Right lobe of liver (tissue), 6 donors: ENCODE measurements at regions not wholly inside any gene's neighbourhood (a gene's known extent, or its start where the extent isn't known, plus 50 kb on each side); places are given as distances from the start of the nearest gene placed in this dataset.
"Not testable (repeated sequence)": the region's sequence is repeated elsewhere in the genome, so short reads cannot be mapped to it uniquely, and the experiment has no call there.

Source experiments
- ATAC-seq, 4 donors: fragments of 200-7000 bp; cut with Tn5 transposase; one replicate each; pipeline ENCODE4 v1.9.1; 2020; ENCODE audit warnings: mild to moderate bottlenecking in 4 of 4, moderate library complexity in 4 of 4
- DNase-seq, 3 donors: peaks; one replicate each; pipeline ENCODE4 v3.0.0-alpha.2; 2020
- H3K27ac ChIP-seq, 3 donors: fragments of 200-600 bp; one replicate each; pipeline ENCODE4 v1.8.0; 2022
- H3K27me3 ChIP-seq, 2 donors: fragments of 200-600 bp; one replicate each; pipeline ENCODE4 v1.8.0; 2022
- H3K36me3 ChIP-seq, 4 donors: fragments of 200-600 bp; sonication (generic) in 1 of 4; one replicate each; pipeline versions ENCODE4 v1.5.1 to v1.8.0; 2017 to 2022; ENCODE audit warnings: control low read depth in 1 of 4
- H3K4me1 ChIP-seq, 4 donors: fragments of 200-600 bp; sonication (generic) in 1 of 4; one replicate each; pipeline versions ENCODE4 v1.5.1 to v1.8.0; 2017 to 2022; ENCODE audit warnings: control low read depth in 1 of 4
- H3K4me3 ChIP-seq, 3 donors: fragments of 200-600 bp; one replicate each; pipeline ENCODE4 v1.8.0; 2022
- H3K9me3 ChIP-seq, 4 donors: fragments of 200-600 bp; sonication (generic) in 1 of 4; one replicate each; pipeline versions ENCODE4 v1.5.1 to v1.8.0; 2017 to 2022; ENCODE audit warnings: control low read depth in 1 of 4
- CTCF ChIP-seq, 4 donors: fragments of 200-600 bp in 3 of 4; fragments of 450-650 bp in 1 of 4; IDR thresholded peaks; one replicate each; pipeline versions ENCODE4 v1.5.1 to v1.8.0; 2016 to 2022; ENCODE audit warnings: antibody characterized with exemption in 4 of 4, mild to moderate bottlenecking in 2 of 4
- POLR2A ChIP-seq: fragments of 450-650 bp; IDR thresholded peaks from one replicate; pipeline ENCODE4 v1.6.1; 2017; ENCODE audit warnings: antibody characterized with exemption, mild to moderate bottlenecking
- WGBS: methylation state at CpG from one replicate; pipeline ENCODE4 v1.1.6; 2018; ENCODE audit warnings: low coverage, low lambda C conversion rate; ENCODE audit not compliant: insufficient coverage; ENCODE audit errors: missing lambda C conversion rate; 5-methylcytosine and 5-hydroxymethylcytosine counted together
- intact Hi-C, 2 donors: fragments of 100-400 bp; cut with DNase I; formaldehyde crosslinking; loops; one replicate each; pipeline versions ENCODE4 v1.11.2 to v1.14.1; 2022
- donor health status: DM: no; HTN: yes; CAD: no.
- donor health status: DM: no; HTN: no; CAD: no.
- donor health status: DM: no; HTN: no; CAD: no.
- donor health status: DM: no; HTN: yes; CAD: no.
- donor health status: DM: no; HTN: yes; CAD: no.

GRCh38 chr6:14386668-14387067, 269.1 kb downstream of the CD83 start:
- DNase-seq (no peak), ATAC-seq (no peak)
- WGBS: 65% methylated on average over 4 of the region's 4 CpGs
- Histone ChIP-seq H3K36me3 (no peaks in the 10 kb centered on the region), H3K9me3 (no peaks in the 10 kb centered on the region), H3K27me3 (no peaks in the 10 kb centered on the region), H3K4me1 (no peaks in the 10 kb centered on the region), H3K4me3 (no peak overlapping the region), H3K27ac (no peak overlapping the region)
- intact Hi-C loops: no loop called here
- TF ChIP-seq POLR2A: no peak
- no peak for TF ChIP-seq CTCF (IDR thresholded peaks at IDR 0.05)

- no peaks in the 10 kb centered on the region for H3K27me3 ChIP-seq
- H3K27ac ChIP-seq: no peak overlapping the region
- H3K4me1 ChIP-seq: no peaks in the 10 kb centered on the region
- WGBS: 54% methylated on average over 2 of the region's 2 CpGs
- no peaks in the 10 kb centered on the region for H3K9me3 ChIP-seq
- ATAC-seq (no peak), DNase-seq (no peak)
- TF ChIP-seq POLR2A (no peak), CTCF (IDR thresholded peaks at IDR 0.05) (no peak)
- no peaks in the 10 kb centered on the region for H3K36me3 ChIP-seq
- no peak overlapping the region for H3K4me3 ChIP-seq
- intact Hi-C loops: no loop called here
Measured at GRCh38 chr6:14388371-14388770, 270.8 kb downstream of the CD83 start.

GRCh38 chr6:14389776-14390175, 272.2 kb downstream of the CD83 start:
- H3K27ac ChIP-seq, intact Hi-C loops, H3K4me3 ChIP-seq, H3K9me3 ChIP-seq, ATAC-seq, H3K4me1 ChIP-seq, H3K27me3 ChIP-seq, H3K36me3 ChIP-seq, DNase-seq: not testable (repeated sequence)
- no CpG with 5 or more reads among the region's 2 CpGs for WGBS

- no peak for DNase-seq
- H3K36me3 ChIP-seq: no peaks in the 10 kb centered on the region
Measured at GRCh38 chr6:14390805-14391204, 273.2 kb downstream of the CD83 start.

GRCh38 chr6:14393910-14394309, 276.3 kb downstream of the CD83 start:
- H3K27me3 ChIP-seq: no peaks in the 10 kb centered on the region
- no peak for TF ChIP-seq CTCF (IDR thresholded peaks at IDR 0.05)
- TF ChIP-seq POLR2A: no peak
- intact Hi-C loops: no loop called here
- ATAC-seq (peak; percentile 61 to 90 (median 84)), DNase-seq (peak; percentile 29 to 77 (median 65))
- H3K9me3 ChIP-seq: no peaks in the 10 kb centered on the region
- no peak overlapping the region for H3K27ac ChIP-seq
- H3K36me3 ChIP-seq: no peaks in the 10 kb centered on the region
- WGBS: 46% methylated on average over 3 of the region's 4 CpGs
- H3K4me1 ChIP-seq: no peaks in the 10 kb centered on the region
- no peak overlapping the region for H3K4me3 ChIP-seq

More at GRCh38 chr6:14390805-14391204, 273.2 kb downstream of the CD83 start:
- TF ChIP-seq CTCF (IDR thresholded peaks at IDR 0.05): no peak
- TF ChIP-seq POLR2A: no peak
- Histone ChIP-seq H3K9me3 (no peaks in the 10 kb centered on the region), H3K27ac (no peak overlapping the region), H3K27me3 (no peaks in the 10 kb centered on the region), H3K4me1 (no peaks in the 10 kb centered on the region), H3K4me3 (no peak overlapping the region)
- intact Hi-C loops: no loop called here
- no peak for ATAC-seq
- 74% methylated on average over 2 of the region's 2 CpGs for WGBS
